ENCODE measurements at regions not wholly inside any gene's neighbourhood (a gene's known extent, or its start where the extent isn't known, plus 50 kb on each side); places are given as distances from the start of the nearest gene placed in this dataset.

GRCh38 chr20:41800040-41800439 is 181.9 kb upstream of the CHD6 start:
- H3K36me3 ChIP-seq = no peaks in the 10 kb centered on the region
- no peaks in the 10 kb centered on the region for H3K4me1 ChIP-seq (ENCODE audit: control insufficient read depth in 1 of 2, insufficient read depth in 1 of 2, low read depth in 1 of 2, low read length in 1 of 2)
- H3K4me3 ChIP-seq (ENCODE audit: low read depth in 1 of 2, low read length in 1 of 2) = no peak overlapping the region

DNA sequence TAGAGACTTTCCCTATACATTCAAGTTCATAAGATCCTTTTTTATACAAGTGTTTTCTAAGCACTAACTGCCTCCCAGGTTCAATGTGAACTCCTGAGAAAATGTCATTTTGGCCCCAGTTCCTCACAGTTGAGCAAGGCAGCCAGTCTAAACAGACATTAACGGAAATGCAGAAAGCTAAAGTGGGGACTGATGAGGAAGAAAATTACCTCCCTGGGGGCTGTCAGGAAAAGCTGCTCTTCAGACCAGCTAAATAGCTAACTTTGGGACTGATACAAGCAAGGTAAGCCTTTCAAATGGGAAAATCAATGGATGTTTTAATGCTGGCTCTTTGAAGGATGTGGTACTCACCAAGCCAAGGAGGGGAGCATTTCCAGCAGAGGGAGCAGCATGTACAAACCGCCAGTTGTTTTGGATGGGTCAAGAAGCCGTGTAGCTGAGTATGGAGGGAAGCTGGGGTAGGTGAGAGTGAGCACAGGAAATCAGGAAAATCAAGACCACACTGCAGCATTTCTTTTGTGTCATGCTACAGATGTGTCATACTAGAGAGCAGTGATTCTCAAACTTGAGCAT is 180.8 kb upstream of the CHD6 start:
- Histone ChIP-seq H3K36me3 (no peaks in the 10 kb centered on the region), H3K27me3 (no peaks in the 10 kb centered on the region), H3K4me1 (ENCODE audit: control insufficient read depth in 1 of 2, insufficient read depth in 1 of 2, low read depth in 1 of 2, low read length in 1 of 2) (no peaks in the 10 kb centered on the region), H3K9me3 (no peaks in the 10 kb centered on the region), H3K4me3 (ENCODE audit: low read depth in 1 of 2, low read length in 1 of 2) (no peak overlapping the region), H3K27ac (no peak overlapping the region)
- TF ChIP-seq, protein P1, sequence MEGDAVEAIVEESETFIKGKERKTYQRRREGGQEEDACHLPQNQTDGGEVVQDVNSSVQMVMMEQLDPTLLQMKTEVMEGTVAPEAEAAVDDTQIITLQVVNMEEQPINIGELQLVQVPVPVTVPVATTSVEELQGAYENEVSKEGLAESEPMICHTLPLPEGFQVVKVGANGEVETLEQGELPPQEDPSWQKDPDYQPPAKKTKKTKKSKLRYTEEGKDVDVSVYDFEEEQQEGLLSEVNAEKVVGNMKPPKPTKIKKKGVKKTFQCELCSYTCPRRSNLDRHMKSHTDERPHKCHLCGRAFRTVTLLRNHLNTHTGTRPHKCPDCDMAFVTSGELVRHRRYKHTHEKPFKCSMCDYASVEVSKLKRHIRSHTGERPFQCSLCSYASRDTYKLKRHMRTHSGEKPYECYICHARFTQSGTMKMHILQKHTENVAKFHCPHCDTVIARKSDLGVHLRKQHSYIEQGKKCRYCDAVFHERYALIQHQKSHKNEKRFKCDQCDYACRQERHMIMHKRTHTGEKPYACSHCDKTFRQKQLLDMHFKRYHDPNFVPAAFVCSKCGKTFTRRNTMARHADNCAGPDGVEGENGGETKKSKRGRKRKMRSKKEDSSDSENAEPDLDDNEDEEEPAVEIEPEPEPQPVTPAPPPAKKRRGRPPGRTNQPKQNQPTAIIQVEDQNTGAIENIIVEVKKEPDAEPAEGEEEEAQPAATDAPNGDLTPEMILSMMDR (IDR thresholded peaks at IDR 0.05) = no peak

More at GRCh38 chr20:41800040-41800439, 181.9 kb upstream of the CHD6 start:
- Histone ChIP-seq H3K9me3 (no peaks in the 10 kb centered on the region), H3K27me3 (no peaks in the 10 kb centered on the region), H3K27ac (no peak overlapping the region)
- TF ChIP-seq, protein P1 (IDR thresholded peaks at IDR 0.05) = no peak

GRCh38 chr20:41786158-41786557 is 168.0 kb upstream of the CHD6 start:
- Histone ChIP-seq H3K27ac (no peak overlapping the region), H3K36me3 (no peaks in the 10 kb centered on the region), H3K4me1 (ENCODE audit: control insufficient read depth in 1 of 2, insufficient read depth in 1 of 2, low read depth in 1 of 2, low read length in 1 of 2) (no peaks in the 10 kb centered on the region), H3K9me3 (no peaks in the 10 kb centered on the region), H3K27me3 (no peaks in the 10 kb centered on the region), H3K4me3 (ENCODE audit: low read depth in 1 of 2, low read length in 1 of 2) (no peak overlapping the region)
- TF ChIP-seq, protein P1 (IDR thresholded peaks at IDR 0.05) = no peak

- Histone ChIP-seq H3K36me3 (no peaks in the 10 kb centered on the region), H3K4me3 (ENCODE audit: low read depth in 1 of 2, low read length in 1 of 2) (no peak overlapping the region)
- TF ChIP-seq, protein P1 (IDR thresholded peaks at IDR 0.05) = no peak
These were observed 166.2 kb upstream of the CHD6 start for GRCh38 chr20:41784209-41784958.

DNA sequence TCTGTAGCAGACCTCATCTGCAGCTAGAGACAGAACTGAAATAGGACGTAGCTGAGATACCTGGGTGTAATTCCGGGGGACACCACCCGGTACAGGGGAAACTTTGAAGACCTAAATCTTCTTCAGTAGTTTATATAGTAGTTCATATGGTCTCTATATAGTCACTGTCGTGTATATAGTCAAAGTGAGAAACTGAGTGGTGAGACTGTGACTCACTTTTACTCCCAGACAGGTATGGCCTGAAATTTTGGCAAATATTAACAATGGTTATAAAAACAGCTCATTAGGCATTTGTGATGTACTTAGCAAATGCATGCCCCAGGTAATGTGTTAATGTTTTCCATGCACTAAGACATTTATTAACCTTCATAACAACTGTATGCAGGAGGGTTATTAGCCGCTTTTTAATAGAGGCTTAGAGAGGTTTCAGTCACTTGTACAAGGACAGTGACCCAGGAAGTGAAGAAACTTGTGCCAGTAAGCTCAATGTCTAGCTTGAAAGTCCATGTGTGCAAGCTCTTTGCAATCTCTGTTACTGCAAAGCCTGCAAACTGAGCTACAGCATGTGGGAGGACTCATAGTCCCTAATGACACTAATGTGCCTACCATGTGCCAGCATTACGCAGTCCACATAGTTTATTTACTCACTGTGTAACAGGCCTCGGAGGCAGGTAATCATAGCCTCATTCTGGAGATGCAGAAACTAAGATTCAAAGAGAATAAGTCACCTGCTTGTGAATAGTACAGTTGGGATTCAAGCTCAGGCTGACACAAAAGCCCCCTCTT is 165.4 kb upstream of the CHD6 start:
- Histone ChIP-seq H3K9me3 (no peaks in the 10 kb centered on the region), H3K36me3 (no peaks in the 10 kb centered on the region), H3K4me1 (ENCODE audit: control insufficient read depth in 1 of 2, insufficient read depth in 1 of 2, low read depth in 1 of 2, low read length in 1 of 2) (no peaks in the 10 kb centered on the region), H3K27ac (no peak overlapping the region), H3K4me3 (ENCODE audit: low read depth in 1 of 2, low read length in 1 of 2) (no peak overlapping the region), H3K27me3 (no peaks in the 10 kb centered on the region)
- TF ChIP-seq, protein P1 (IDR thresholded peaks at IDR 0.05) = no peak

More at GRCh38 chr20:41784209-41784958, 166.2 kb upstream of the CHD6 start:
- Histone ChIP-seq H3K27me3 (no peaks in the 10 kb centered on the region), H3K27ac (no peak overlapping the region), H3K4me1 (ENCODE audit: control insufficient read depth in 1 of 2, insufficient read depth in 1 of 2, low read depth in 1 of 2, low read length in 1 of 2) (no peaks in the 10 kb centered on the region), H3K9me3 (no peaks in the 10 kb centered on the region)

Measured in neutrophil (primary cell).